ENCODE measurements at regions not wholly inside any gene's neighbourhood (a gene's known extent, or its start where the extent isn't known, plus 50 kb on each side); places are given as distances from the start of the nearest gene placed in this dataset.

DNA sequence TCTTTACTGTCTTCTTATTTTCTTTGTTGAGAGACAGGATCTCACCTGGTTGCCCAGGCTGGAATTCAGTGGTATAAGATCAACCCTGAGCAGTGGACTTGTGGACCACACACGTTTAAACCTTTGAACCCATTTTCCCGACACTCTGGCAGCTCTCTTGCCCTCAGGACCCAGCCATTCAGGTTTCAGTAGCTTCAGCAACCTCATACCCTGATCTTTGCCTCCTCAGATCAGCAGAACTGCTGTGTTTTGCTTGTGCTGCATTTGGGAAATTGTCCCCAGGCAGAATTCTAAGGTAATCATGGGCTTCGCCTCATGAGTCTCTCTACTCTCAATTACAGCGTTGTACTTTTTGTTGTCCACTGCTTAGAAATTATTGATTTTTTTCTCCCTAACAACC, 317.6 kb upstream of the KIAA1217 start:
- H4K8ac ChIP-seq (ENCODE audit: low read depth, low read length), result no peak overlapping the region
- no peak overlapping the region for H3K4me2 ChIP-seq (ENCODE audit: low read length)
- WGBS (ENCODE audit: extremely low coverage, insufficient coverage, insufficient read length), result no CpG with 5 or more reads among the region's 4 CpGs
- no peak overlapping the region for H3K4me3 ChIP-seq (ENCODE audit: low read depth, low read length)
- no peaks in the 10 kb centered on the region for H3K79me1 ChIP-seq (ENCODE audit: low read length)
- H2BK120ac ChIP-seq (ENCODE audit: insufficient read depth, low read length, poor library complexity), result no peak overlapping the region
- no peaks in the 10 kb centered on the region for H3K4me1 ChIP-seq (ENCODE audit: control insufficient read depth in 1 of 2, insufficient read depth in 2 of 2, low read length in 2 of 2)
- no peak overlapping the region for H4K91ac ChIP-seq (ENCODE audit: low read depth, low read length)
- H3K14ac ChIP-seq (ENCODE audit: low read length), result no peak overlapping the region
- H2AK5ac ChIP-seq (ENCODE audit: low read length), result no peak overlapping the region
- DNase-seq, result no peak
- no peak overlapping the region for H3K27ac ChIP-seq (ENCODE audit: low read depth, low read length)
- no peaks in the 10 kb centered on the region for H3K36me3 ChIP-seq (ENCODE audit: control insufficient read depth in 1 of 2, insufficient read depth in 2 of 2, low read length in 2 of 2)
- no peak overlapping the region for H3K23ac ChIP-seq (ENCODE audit: low read length)
- no peaks in the 10 kb centered on the region for H3K27me3 ChIP-seq (ENCODE audit: insufficient read depth, low read length)
- H2BK5ac ChIP-seq (ENCODE audit: low read depth, low read length, poor library complexity), result no peak overlapping the region
- no peaks in the 10 kb centered on the region for H3K9me3 ChIP-seq (ENCODE audit: insufficient read depth, low read depth, low read length)
- no peak overlapping the region for H3K4ac ChIP-seq (ENCODE audit: low read depth, low read length)
- H4K12ac ChIP-seq (ENCODE audit: low read depth, low read length), result no peak overlapping the region
- H3K9ac ChIP-seq (ENCODE audit: low read length), result no peak overlapping the region
- no peak overlapping the region for H2BK12ac ChIP-seq (ENCODE audit: low read length)
- no peak overlapping the region for H2AFZ ChIP-seq (ENCODE audit: insufficient read depth, low read length, poor library complexity)
- H3K79me2 ChIP-seq (ENCODE audit: control insufficient read depth, insufficient read depth, low read length, poor library complexity), result no peaks in the 10 kb centered on the region
- no peak overlapping the region for H3K18ac ChIP-seq (ENCODE audit: low read length)

DNA sequence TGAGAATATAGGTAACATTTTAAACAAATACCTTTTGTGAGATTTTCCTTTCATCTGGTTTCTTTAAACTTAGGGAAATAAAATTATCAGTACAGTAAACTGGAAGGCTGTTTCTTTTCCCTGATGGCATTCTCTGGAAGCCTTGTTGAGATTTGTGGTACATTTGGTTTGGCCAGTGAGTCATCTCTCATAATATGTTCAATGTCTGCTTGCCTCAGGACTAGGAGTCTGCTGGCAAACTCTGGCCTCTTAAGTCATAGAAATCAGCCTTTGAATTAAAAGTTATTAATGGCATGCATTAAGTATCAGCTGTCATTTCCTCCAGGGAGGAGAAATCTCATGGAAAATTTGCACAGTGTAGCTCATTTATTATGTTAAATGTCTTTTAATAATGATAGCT, 316.6 kb upstream of the KIAA1217 start:
- no peak overlapping the region for H3K27ac ChIP-seq (ENCODE audit: low read depth, low read length)
- H3K9ac ChIP-seq (ENCODE audit: low read length), result no peak overlapping the region
- H4K12ac ChIP-seq (ENCODE audit: low read depth, low read length), result no peak overlapping the region
- no peak overlapping the region for H3K23ac ChIP-seq (ENCODE audit: low read length)
- no peaks in the 10 kb centered on the region for H3K79me1 ChIP-seq (ENCODE audit: low read length)
- H2BK5ac ChIP-seq (ENCODE audit: low read depth, low read length, poor library complexity), result no peak overlapping the region
- H3K4me3 ChIP-seq (ENCODE audit: low read depth, low read length), result no peak overlapping the region
- no peaks in the 10 kb centered on the region for H3K27me3 ChIP-seq (ENCODE audit: insufficient read depth, low read length)
- H3K4me2 ChIP-seq (ENCODE audit: low read length), result no peak overlapping the region
- H2AK5ac ChIP-seq (ENCODE audit: low read length), result no peak overlapping the region
- no peak overlapping the region for H2BK12ac ChIP-seq (ENCODE audit: low read length)
- no peaks in the 10 kb centered on the region for H3K4me1 ChIP-seq (ENCODE audit: control insufficient read depth in 1 of 2, insufficient read depth in 2 of 2, low read length in 2 of 2)
- H3K18ac ChIP-seq (ENCODE audit: low read length), result no peak overlapping the region
- no peak for DNase-seq
- H2AFZ ChIP-seq (ENCODE audit: insufficient read depth, low read length, poor library complexity), result no peak overlapping the region
- H3K14ac ChIP-seq (ENCODE audit: low read length), result no peak overlapping the region
- H2BK120ac ChIP-seq (ENCODE audit: insufficient read depth, low read length, poor library complexity), result no peak overlapping the region
- H3K4ac ChIP-seq (ENCODE audit: low read depth, low read length), result no peak overlapping the region
- H3K79me2 ChIP-seq (ENCODE audit: control insufficient read depth, insufficient read depth, low read length, poor library complexity), result no peaks in the 10 kb centered on the region
- no peak overlapping the region for H4K8ac ChIP-seq (ENCODE audit: low read depth, low read length)
- H4K91ac ChIP-seq (ENCODE audit: low read depth, low read length), result no peak overlapping the region
- no peaks in the 10 kb centered on the region for H3K9me3 ChIP-seq (ENCODE audit: insufficient read depth, low read depth, low read length)
- no peaks in the 10 kb centered on the region for H3K36me3 ChIP-seq (ENCODE audit: control insufficient read depth in 1 of 2, insufficient read depth in 2 of 2, low read length in 2 of 2)

DNA sequence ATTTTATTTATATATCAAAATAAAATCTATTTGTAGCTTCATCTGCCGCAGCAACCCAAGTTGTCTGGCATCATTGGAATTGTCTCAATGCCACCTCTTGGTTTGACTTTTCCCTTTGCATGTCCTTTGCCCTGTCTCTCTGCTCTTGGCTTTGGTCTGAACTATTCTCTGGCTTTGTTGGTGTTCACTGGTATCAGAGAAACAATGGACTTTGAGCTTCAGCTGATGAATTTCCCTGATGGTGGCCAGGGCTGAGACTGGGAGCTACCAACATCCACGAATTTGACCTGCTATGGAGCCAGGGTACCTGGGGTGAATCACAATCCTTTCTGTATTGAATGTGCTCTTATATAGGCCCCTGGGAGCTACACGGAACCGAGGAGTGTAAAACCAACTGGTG, 311.7 kb upstream of the KIAA1217 start:
- no peak overlapping the region for H2AK5ac ChIP-seq (ENCODE audit: low read length)
- no peak overlapping the region for H4K12ac ChIP-seq (ENCODE audit: low read depth, low read length)
- H2BK120ac ChIP-seq (ENCODE audit: insufficient read depth, low read length, poor library complexity), result no peak overlapping the region
- no peaks in the 10 kb centered on the region for H3K36me3 ChIP-seq (ENCODE audit: control insufficient read depth in 1 of 2, insufficient read depth in 2 of 2, low read length in 2 of 2)
- DNase-seq, result no peak
- H3K79me2 ChIP-seq (ENCODE audit: control insufficient read depth, insufficient read depth, low read length, poor library complexity), result no peaks in the 10 kb centered on the region
- H3K27me3 ChIP-seq (ENCODE audit: insufficient read depth, low read length), result no peaks in the 10 kb centered on the region
- H3K18ac ChIP-seq (ENCODE audit: low read length), result no peak overlapping the region
- H3K9ac ChIP-seq (ENCODE audit: low read length), result no peak overlapping the region
- no peak overlapping the region for H3K4me3 ChIP-seq (ENCODE audit: low read depth, low read length)
- no peaks in the 10 kb centered on the region for H3K9me3 ChIP-seq (ENCODE audit: insufficient read depth, low read depth, low read length)
- H2BK12ac ChIP-seq (ENCODE audit: low read length), result no peak overlapping the region
- H2BK5ac ChIP-seq (ENCODE audit: low read depth, low read length, poor library complexity), result no peak overlapping the region
- H3K4ac ChIP-seq (ENCODE audit: low read depth, low read length), result no peak overlapping the region
- WGBS (ENCODE audit: extremely low coverage, insufficient coverage, insufficient read length), result no CpG with 5 or more reads among the region's 4 CpGs
- H4K91ac ChIP-seq (ENCODE audit: low read depth, low read length), result no peak overlapping the region
- no peak overlapping the region for H4K8ac ChIP-seq (ENCODE audit: low read depth, low read length)
- H2AFZ ChIP-seq (ENCODE audit: insufficient read depth, low read length, poor library complexity), result no peak overlapping the region
- H3K4me2 ChIP-seq (ENCODE audit: low read length), result no peak overlapping the region
- H3K79me1 ChIP-seq (ENCODE audit: low read length), result no peaks in the 10 kb centered on the region
- peak overlapping the region; percentile 22 for H3K23ac ChIP-seq (ENCODE audit: low read length)
- no peaks in the 10 kb centered on the region for H3K4me1 ChIP-seq (ENCODE audit: control insufficient read depth in 1 of 2, insufficient read depth in 2 of 2, low read length in 2 of 2)
- H3K14ac ChIP-seq (ENCODE audit: low read length), result no peak overlapping the region
- no peak overlapping the region for H3K27ac ChIP-seq (ENCODE audit: low read depth, low read length)

DNA sequence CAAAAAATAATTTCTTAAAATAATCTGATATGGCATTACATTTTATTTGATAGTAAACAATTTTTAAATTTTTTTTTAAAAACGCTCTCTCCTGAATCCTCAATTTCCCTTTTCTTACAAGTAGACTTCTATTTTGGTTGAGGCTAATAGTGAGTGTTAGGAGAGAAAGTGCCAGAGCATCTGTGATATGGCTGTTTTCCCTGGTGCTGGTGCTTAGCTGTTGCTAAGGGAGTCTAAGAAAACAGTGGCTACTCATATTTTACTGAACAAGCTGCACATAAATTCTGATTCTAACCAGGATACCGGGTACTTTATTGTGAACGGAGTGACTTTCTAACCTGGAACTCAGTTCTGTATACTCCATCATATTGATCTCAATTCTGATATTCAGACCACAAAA, 311.1 kb upstream of the KIAA1217 start:
- Histone ChIP-seq H3K36me3 (ENCODE audit: control insufficient read depth in 1 of 2, insufficient read depth in 2 of 2, low read length in 2 of 2) (no peaks in the 10 kb centered on the region), H4K12ac (ENCODE audit: low read depth, low read length) (no peak overlapping the region), H3K9ac (ENCODE audit: low read length) (no peak overlapping the region), H3K14ac (ENCODE audit: low read length) (no peak overlapping the region), H3K9me3 (ENCODE audit: insufficient read depth, low read depth, low read length) (no peaks in the 10 kb centered on the region), H3K27me3 (ENCODE audit: insufficient read depth, low read length) (no peaks in the 10 kb centered on the region), H3K4me2 (ENCODE audit: low read length) (no peak overlapping the region), H2BK12ac (ENCODE audit: low read length) (no peak overlapping the region), H2AK5ac (ENCODE audit: low read length) (no peak overlapping the region), H2BK5ac (ENCODE audit: low read depth, low read length, poor library complexity) (no peak overlapping the region), H3K79me2 (ENCODE audit: control insufficient read depth, insufficient read depth, low read length, poor library complexity) (no peaks in the 10 kb centered on the region), H3K18ac (ENCODE audit: low read length) (no peak overlapping the region), H3K23ac (ENCODE audit: low read length) (no peak overlapping the region), H3K4me3 (ENCODE audit: low read depth, low read length) (no peak overlapping the region), H4K8ac (ENCODE audit: low read depth, low read length) (no peak overlapping the region), H3K79me1 (ENCODE audit: low read length) (no peaks in the 10 kb centered on the region), H2BK120ac (ENCODE audit: insufficient read depth, low read length, poor library complexity) (no peak overlapping the region), H3K4ac (ENCODE audit: low read depth, low read length) (no peak overlapping the region), H2AFZ (ENCODE audit: insufficient read depth, low read length, poor library complexity) (no peak overlapping the region), H3K4me1 (ENCODE audit: control insufficient read depth in 1 of 2, insufficient read depth in 2 of 2, low read length in 2 of 2) (no peaks in the 10 kb centered on the region), H4K91ac (ENCODE audit: low read depth, low read length) (no peak overlapping the region), H3K27ac (ENCODE audit: low read depth, low read length) (no peak overlapping the region)
- no peak for DNase-seq
- no CpG with 5 or more reads among the region's 3 CpGs for WGBS (ENCODE audit: extremely low coverage, insufficient coverage, insufficient read length)

DNA sequence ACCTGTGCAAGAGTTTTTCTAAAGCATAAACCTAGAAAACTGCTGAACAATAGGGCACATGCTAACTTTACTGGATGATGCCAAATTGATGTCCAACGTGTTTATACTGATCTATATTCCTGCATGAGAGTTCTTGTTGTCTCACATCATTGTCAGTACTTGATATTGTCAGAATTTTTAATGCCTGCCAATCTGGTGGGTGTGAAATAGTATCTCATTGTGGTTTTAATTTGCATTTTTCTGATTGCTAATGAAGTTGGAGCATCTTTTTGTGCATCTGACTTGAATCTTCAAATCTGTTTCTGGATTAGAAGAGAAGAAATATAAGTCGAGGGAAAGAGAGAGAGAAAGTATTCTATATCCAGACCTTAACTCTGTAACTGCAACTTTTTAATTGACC, 309.8 kb upstream of the KIAA1217 start:
- no peak overlapping the region for H3K14ac ChIP-seq (ENCODE audit: low read length)
- no peak overlapping the region for H2AFZ ChIP-seq (ENCODE audit: insufficient read depth, low read length, poor library complexity)
- H3K4me1 ChIP-seq (ENCODE audit: control insufficient read depth in 1 of 2, insufficient read depth in 2 of 2, low read length in 2 of 2), result no peaks in the 10 kb centered on the region
- no peak overlapping the region for H4K8ac ChIP-seq (ENCODE audit: low read depth, low read length)
- H3K79me2 ChIP-seq (ENCODE audit: control insufficient read depth, insufficient read depth, low read length, poor library complexity), result no peaks in the 10 kb centered on the region
- DNase-seq, result no peak
- no peak overlapping the region for H4K12ac ChIP-seq (ENCODE audit: low read depth, low read length)
- H4K91ac ChIP-seq (ENCODE audit: low read depth, low read length), result no peak overlapping the region
- no peak overlapping the region for H2BK5ac ChIP-seq (ENCODE audit: low read depth, low read length, poor library complexity)
- H2BK120ac ChIP-seq (ENCODE audit: insufficient read depth, low read length, poor library complexity), result no peak overlapping the region
- no peak overlapping the region for H3K4ac ChIP-seq (ENCODE audit: low read depth, low read length)
- no peak overlapping the region for H3K9ac ChIP-seq (ENCODE audit: low read length)
- H3K79me1 ChIP-seq (ENCODE audit: low read length), result no peaks in the 10 kb centered on the region
- H3K23ac ChIP-seq (ENCODE audit: low read length), result no peak overlapping the region
- H2BK12ac ChIP-seq (ENCODE audit: low read length), result no peak overlapping the region
- no CpG with 5 or more reads among the region's 2 CpGs for WGBS (ENCODE audit: extremely low coverage, insufficient coverage, insufficient read length)
- no peak overlapping the region for H3K4me3 ChIP-seq (ENCODE audit: low read depth, low read length)
- no peak overlapping the region for H2AK5ac ChIP-seq (ENCODE audit: low read length)
- no peak overlapping the region for H3K18ac ChIP-seq (ENCODE audit: low read length)
- no peaks in the 10 kb centered on the region for H3K9me3 ChIP-seq (ENCODE audit: insufficient read depth, low read depth, low read length)
- no peaks in the 10 kb centered on the region for H3K36me3 ChIP-seq (ENCODE audit: control insufficient read depth in 1 of 2, insufficient read depth in 2 of 2, low read length in 2 of 2)
- H3K27me3 ChIP-seq (ENCODE audit: insufficient read depth, low read length), result no peaks in the 10 kb centered on the region
- H3K27ac ChIP-seq (ENCODE audit: low read depth, low read length), result no peak overlapping the region
- no peak overlapping the region for H3K4me2 ChIP-seq (ENCODE audit: low read length)

Data from trophoblast cell (in vitro differentiated cells and primary cell).